Kidney (tissue), 13 donors: ENCODE measurements at regions not wholly inside any gene's neighbourhood (a gene's known extent, or its start where the extent isn't known, plus 50 kb on each side); places are given as distances from the start of the nearest gene placed in this dataset.

Source experiments
- DNase-seq, 5 donors: peaks; one replicate each; pipeline ENCODE4 v3.0.0-alpha.2; 2013 to 2020
- FAIRE-seq: peaks from 2 replicates; lab custom pipeline; 2012; peaks lifted over from hg19 to GRCh38; lab: Jason Lieb, UNC
- H3K27ac ChIP-seq, 2 donors: one replicate each; pipeline ENCODE4 v1.7.0; 2013; ENCODE audit warnings: low read depth in 2 of 2, low read length in 2 of 2, inconsistent platforms in 1 of 2
- H3K27me3 ChIP-seq: one replicate; pipeline ENCODE4 v1.7.1; 2013; ENCODE audit warnings: low read length, inconsistent platforms; ENCODE audit not compliant: control insufficient read depth, insufficient read depth
- H3K36me3 ChIP-seq, 3 donors: one replicate each; pipeline versions ENCODE4 v1.7.0 to v1.7.1; 2013; ENCODE audit warnings: low read length in 3 of 3, control low read depth in 1 of 3, inconsistent platforms in 1 of 3; ENCODE audit not compliant: insufficient read depth in 3 of 3, control insufficient read depth in 2 of 3
- H3K4me1 ChIP-seq, 3 donors: one replicate each; pipeline versions ENCODE4 v1.7.0 to v1.7.1; 2013; ENCODE audit warnings: low read length in 3 of 3, inconsistent platforms in 1 of 3, low read depth in 1 of 3; ENCODE audit not compliant: control insufficient read depth in 2 of 3, insufficient read depth in 2 of 3
- H3K4me3 ChIP-seq, 3 donors: one replicate each; pipeline versions ENCODE4 v1.7.0 to v1.8.1; 2013; ENCODE audit warnings: low read length in 3 of 3, control low read depth in 1 of 3, inconsistent platforms in 1 of 3
- H3K9ac ChIP-seq, 3 donors: one replicate each; pipeline versions ENCODE4 v1.7.0 to v1.7.1; 2013; ENCODE audit warnings: low read length in 3 of 3, control low read depth in 1 of 3, inconsistent platforms in 1 of 3
- H3K9me3 ChIP-seq, 3 donors: one replicate each; pipeline versions ENCODE4 v1.7.0 to v1.7.1; 2013; ENCODE audit warnings: low read length in 3 of 3, control low read depth in 1 of 3, inconsistent platforms in 1 of 3; ENCODE audit not compliant: control insufficient read depth in 2 of 3, insufficient read depth in 1 of 3
- CTCF ChIP-seq: IDR thresholded peaks from 3 replicates; pipeline ENCODE4 v1.5.1; 2012; ENCODE audit warnings: mild to moderate bottlenecking, moderate library complexity, borderline replicate concordance; ENCODE audit not compliant: insufficient read depth; ENCODE audit errors: extremely low read depth
- intact Hi-C: fragments of 100-400 bp; cut with DNase I; formaldehyde crosslinking; loops from one replicate; pipeline ENCODE4 v1.11.1; 2022
- donor health status: control.
- donor health status: control.
- donor health status: control.
- donor health status: control.
- donor health status: control.
- donor health status: DM: yes; HTN: yes; CAD: no.
- donor health status: Normal renal cell carcinoma (clear cell type).

GRCh38 chr13:103935117-103935516, 868.9 kb upstream of the SLC10A2 start:
- Histone ChIP-seq H3K36me3 (no peaks in the 10 kb centered on the region), H3K4me1 (peaks cover 0 to 4% (median 0%) of the 10 kb centered on the region in 3 donors), H3K27ac (no peak overlapping the region), H3K9ac (no peak overlapping the region), H3K27me3 (no peaks in the 10 kb centered on the region), H3K4me3 (no peak overlapping the region), H3K9me3 (no peaks in the 10 kb centered on the region)
- DNase-seq (peak in 1 of 5 donors; percentile 2), FAIRE-seq (no peak)
- no peak for TF ChIP-seq CTCF
- intact Hi-C loops = no loop called here

- H3K9ac ChIP-seq = no peak overlapping the region
- H3K9me3 ChIP-seq = no peaks in the 10 kb centered on the region
- no peak for TF ChIP-seq CTCF
- H3K27ac ChIP-seq = no peak overlapping the region
- no peak overlapping the region for H3K4me3 ChIP-seq
- H3K36me3 ChIP-seq = no peaks in the 10 kb centered on the region
- intact Hi-C loops = no loop called here
- peak in 4 of 5 donors; percentile 17 to 41 (median 30) for DNase-seq
- H3K27me3 ChIP-seq = no peaks in the 10 kb centered on the region
- FAIRE-seq = no peak
- H3K4me1 ChIP-seq = peaks cover 0 to 4% (median 0%) of the 10 kb centered on the region in 3 donors
Observed at GRCh38 chr13:103931885-103932284, 865.7 kb upstream of the SLC10A2 start.

- FAIRE-seq (no peak), DNase-seq (peak in 2 of 5 donors; percentile 28 to 50)
- intact Hi-C loops = no loop called here
- no peaks in the 10 kb centered on the region for H3K27me3 ChIP-seq
- no peaks in the 10 kb centered on the region for H3K9me3 ChIP-seq
- H3K4me3 ChIP-seq = no peak overlapping the region
- no peaks in the 10 kb centered on the region for H3K36me3 ChIP-seq
- no peak for TF ChIP-seq CTCF
- peaks cover 0 to 4% (median 0%) of the 10 kb centered on the region in 3 donors for H3K4me1 ChIP-seq
- H3K9ac ChIP-seq = no peak overlapping the region
- H3K27ac ChIP-seq = no peak overlapping the region
Observed at GRCh38 chr13:103931331-103931845, 865.2 kb upstream of the SLC10A2 start.

- FAIRE-seq = no peak
- no peak overlapping the region for H3K27ac ChIP-seq
- intact Hi-C loops = no loop called here
Observed at GRCh38 chr13:103926118-103926517, 859.9 kb upstream of the SLC10A2 start.

More at GRCh38 chr13:103926118-103926517, 859.9 kb upstream of the SLC10A2 start:
- no peaks in the 10 kb centered on the region for H3K36me3 ChIP-seq
- no peaks in the 10 kb centered on the region for H3K27me3 ChIP-seq
- no peaks in the 10 kb centered on the region for H3K9me3 ChIP-seq
- H3K9ac ChIP-seq = no peak overlapping the region
- H3K4me1 ChIP-seq = peaks cover 0 to 2% (median 0%) of the 10 kb centered on the region in 3 donors
- H3K4me3 ChIP-seq = no peak overlapping the region
- no peak for DNase-seq
- TF ChIP-seq CTCF = no peak
